ENCODE measurements at regions not wholly inside any gene's neighbourhood (a gene's known extent, or its start where the extent isn't known, plus 50 kb on each side); places are given as distances from the start of the nearest gene placed in this dataset.

DNA sequence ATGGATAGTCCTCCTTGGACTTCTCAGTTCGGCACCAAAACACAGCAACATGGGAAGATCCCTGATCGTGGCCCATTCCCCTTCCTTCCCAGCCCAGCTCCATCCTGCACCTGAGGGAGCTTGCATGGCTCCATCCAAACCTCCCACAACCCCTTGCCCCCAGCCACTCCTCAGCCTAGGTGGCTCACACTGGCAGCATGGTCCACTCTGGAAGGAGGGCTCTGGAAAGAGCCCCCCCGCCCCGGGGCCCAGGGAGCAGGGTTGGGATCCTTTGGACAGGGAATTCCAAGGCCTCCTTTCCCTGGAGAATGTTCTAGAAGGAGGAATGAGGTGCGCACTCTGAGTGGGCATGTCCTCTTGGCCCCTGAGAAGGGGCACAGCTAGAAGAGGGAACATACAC lies 62.8 kb upstream of the ID2 start:
- ChIA-PET POLR2A (ENCODE audit: low non-redundant PET) (no interaction called here), CTCF (no interaction called here)
- no peak overlapping the region for H3K4me3 ChIP-seq (ENCODE audit: low read depth, low read length, poor library complexity, severe bottlenecking)
- no peaks in the 10 kb centered on the region for H3K36me3 ChIP-seq (ENCODE audit: insufficient read depth, low read length, poor library complexity, severe bottlenecking)
- no peak overlapping the region for H3K27ac ChIP-seq (ENCODE audit: low read depth, low read length, poor library complexity, severe bottlenecking)
- no peaks in the 10 kb centered on the region for H3K27me3 ChIP-seq (replicated peaks; ENCODE audit: insufficient read depth, low read depth, low read length, poor library complexity)
- H3K9me3 ChIP-seq (ENCODE audit: low read depth, low read length, poor library complexity, severe bottlenecking), result no peaks in the 10 kb centered on the region
- no peak for DNase-seq (ENCODE audit: low spot score)
- H3K4me1 ChIP-seq (ENCODE audit: insufficient read depth, low read length, poor library complexity, severe bottlenecking), result no peaks in the 10 kb centered on the region
- intact Hi-C loops (cut with micrococcal nuclease; ENCODE audit: unreplicated experiment), result no loop called here
- BruUV-seq (replicated peaks), result no TSS peak
- no peak for TF ChIP-seq EZH2 (IDR thresholded peaks at IDR 0.05; ENCODE audit: borderline replicate concordance, low read depth, low read length, poor library complexity, severe bottlenecking)
- TF ChIP-seq, protein P1, sequence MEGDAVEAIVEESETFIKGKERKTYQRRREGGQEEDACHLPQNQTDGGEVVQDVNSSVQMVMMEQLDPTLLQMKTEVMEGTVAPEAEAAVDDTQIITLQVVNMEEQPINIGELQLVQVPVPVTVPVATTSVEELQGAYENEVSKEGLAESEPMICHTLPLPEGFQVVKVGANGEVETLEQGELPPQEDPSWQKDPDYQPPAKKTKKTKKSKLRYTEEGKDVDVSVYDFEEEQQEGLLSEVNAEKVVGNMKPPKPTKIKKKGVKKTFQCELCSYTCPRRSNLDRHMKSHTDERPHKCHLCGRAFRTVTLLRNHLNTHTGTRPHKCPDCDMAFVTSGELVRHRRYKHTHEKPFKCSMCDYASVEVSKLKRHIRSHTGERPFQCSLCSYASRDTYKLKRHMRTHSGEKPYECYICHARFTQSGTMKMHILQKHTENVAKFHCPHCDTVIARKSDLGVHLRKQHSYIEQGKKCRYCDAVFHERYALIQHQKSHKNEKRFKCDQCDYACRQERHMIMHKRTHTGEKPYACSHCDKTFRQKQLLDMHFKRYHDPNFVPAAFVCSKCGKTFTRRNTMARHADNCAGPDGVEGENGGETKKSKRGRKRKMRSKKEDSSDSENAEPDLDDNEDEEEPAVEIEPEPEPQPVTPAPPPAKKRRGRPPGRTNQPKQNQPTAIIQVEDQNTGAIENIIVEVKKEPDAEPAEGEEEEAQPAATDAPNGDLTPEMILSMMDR (conservative IDR thresholded peaks at IDR 0.05; ENCODE audit: low read depth, low read length), result no peak

DNA sequence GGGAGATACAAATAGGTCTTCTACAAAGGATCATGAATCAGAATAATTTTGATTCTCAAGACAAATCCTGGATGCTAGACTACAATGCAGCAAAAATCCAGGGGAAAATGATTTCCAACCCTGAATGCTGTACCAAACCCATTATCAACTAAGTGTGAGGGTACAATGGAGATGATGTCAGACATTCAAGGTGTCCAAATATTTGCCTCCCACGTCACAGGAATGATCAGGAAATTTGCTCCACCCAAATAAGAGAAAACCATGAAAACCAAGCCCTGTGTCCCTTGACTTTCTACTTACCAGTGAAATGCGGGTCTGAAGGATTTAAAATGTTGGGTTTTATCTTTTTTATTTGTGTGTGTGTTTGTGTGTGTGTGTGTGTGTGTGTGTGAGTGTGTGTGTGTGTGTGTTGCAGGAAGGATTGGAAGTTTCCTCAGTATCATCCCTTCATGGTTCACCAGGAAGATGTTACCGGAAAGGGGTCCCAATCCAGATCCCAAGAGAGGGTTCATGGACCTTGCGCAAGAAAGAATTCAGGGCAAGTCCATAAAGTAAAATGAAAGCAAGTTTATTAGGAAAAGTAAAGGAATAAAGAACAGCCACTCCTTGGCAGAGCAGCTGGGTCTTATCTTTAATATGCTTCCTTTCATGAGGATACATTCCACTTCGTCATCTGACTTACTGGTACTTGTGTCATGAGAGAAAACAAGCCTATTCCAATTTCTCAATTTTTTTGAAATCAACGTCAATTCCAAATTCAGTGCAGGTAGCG lies 61.1 kb upstream of the ID2 start:
- no peak overlapping the region for H3K27ac ChIP-seq (ENCODE audit: low read depth, low read length, poor library complexity, severe bottlenecking)
- TF ChIP-seq EZH2 (IDR thresholded peaks at IDR 0.05; ENCODE audit: borderline replicate concordance, low read depth, low read length, poor library complexity, severe bottlenecking), result no peak
- H3K27me3 ChIP-seq (replicated peaks; ENCODE audit: insufficient read depth, low read depth, low read length, poor library complexity), result no peaks in the 10 kb centered on the region
- POLR2A ChIA-PET (ENCODE audit: low non-redundant PET), result no interaction called here
- intact Hi-C loops (cut with micrococcal nuclease; ENCODE audit: unreplicated experiment), result no loop called here
- no peak overlapping the region for H3K4me3 ChIP-seq (ENCODE audit: low read depth, low read length, poor library complexity, severe bottlenecking)
- H3K4me1 ChIP-seq (ENCODE audit: insufficient read depth, low read length, poor library complexity, severe bottlenecking), result no peaks in the 10 kb centered on the region
- H3K36me3 ChIP-seq (ENCODE audit: insufficient read depth, low read length, poor library complexity, severe bottlenecking), result no peaks in the 10 kb centered on the region
- CTCF ChIA-PET, result no interaction called here
- no peaks in the 10 kb centered on the region for H3K9me3 ChIP-seq (ENCODE audit: low read depth, low read length, poor library complexity, severe bottlenecking)
- no TSS peak for BruUV-seq (replicated peaks)
- DNase-seq (ENCODE audit: low spot score), result no peak

DNA sequence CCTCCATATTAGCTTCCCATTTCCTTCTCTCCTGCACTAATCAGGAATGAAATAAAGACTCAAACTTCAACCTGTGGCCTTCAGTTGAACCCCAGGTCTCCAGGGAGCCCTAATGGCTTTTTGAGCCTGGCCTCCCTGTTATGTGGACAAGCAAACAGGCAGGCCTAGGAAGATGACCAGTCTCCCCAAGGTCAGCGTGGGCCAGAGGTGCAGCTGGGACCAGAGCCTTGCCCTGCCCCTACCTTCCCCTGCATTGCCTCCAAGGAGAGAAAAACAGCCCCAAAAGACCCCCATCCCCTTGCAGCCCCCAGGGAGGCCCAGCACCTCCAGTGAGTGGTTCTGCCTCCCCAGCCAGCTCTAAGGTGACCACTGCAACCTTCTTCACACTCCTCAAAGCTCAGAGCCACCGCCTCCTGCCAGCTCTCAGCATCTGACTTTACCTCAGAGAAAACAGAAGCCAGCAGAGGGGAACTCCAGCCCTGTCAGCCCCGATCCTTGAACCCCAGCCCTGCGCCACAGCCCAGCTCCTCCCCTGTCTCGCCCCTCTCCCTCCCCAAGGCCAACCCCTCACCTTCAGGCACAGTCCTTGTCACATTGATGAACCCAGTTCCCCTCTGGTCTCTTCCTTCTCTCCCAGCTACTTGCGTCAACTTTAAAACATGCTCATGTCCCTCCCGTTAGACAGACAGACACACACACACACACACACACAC lies 59.5 kb upstream of the ID2 start:
- Histone ChIP-seq H3K27ac (ENCODE audit: low read depth, low read length, poor library complexity, severe bottlenecking) (no peak overlapping the region), H3K4me3 (ENCODE audit: low read depth, low read length, poor library complexity, severe bottlenecking) (no peak overlapping the region), H3K36me3 (ENCODE audit: insufficient read depth, low read length, poor library complexity, severe bottlenecking) (no peaks in the 10 kb centered on the region), H3K27me3 (replicated peaks; ENCODE audit: insufficient read depth, low read depth, low read length, poor library complexity) (no peaks in the 10 kb centered on the region), H3K4me1 (ENCODE audit: insufficient read depth, low read length, poor library complexity, severe bottlenecking) (peaks cover 5% of the 10 kb centered on the region), H3K9me3 (ENCODE audit: low read depth, low read length, poor library complexity, severe bottlenecking) (no peaks in the 10 kb centered on the region)
- ChIA-PET CTCF (no interaction called here), POLR2A (ENCODE audit: low non-redundant PET) (interaction anchor here (0.6 kb wide), 1 partner anchor 880 kb away, joined by 7 read pairs; no protein-coding TSS in a partner anchor)
- TF ChIP-seq EZH2 (IDR thresholded peaks at IDR 0.05; ENCODE audit: borderline replicate concordance, low read depth, low read length, poor library complexity, severe bottlenecking), result no peak
- TF ChIP-seq, protein P1 (conservative IDR thresholded peaks at IDR 0.05; ENCODE audit: low read depth, low read length), result no peak
- intact Hi-C loops (cut with micrococcal nuclease; ENCODE audit: unreplicated experiment), result no loop called here
- DNase-seq (ENCODE audit: low spot score), result no peak
- no TSS peak for BruUV-seq (replicated peaks)
